ENCODE measurements at regions not wholly inside any gene's neighbourhood (a gene's known extent, or its start where the extent isn't known, plus 50 kb on each side); places are given as distances from the start of the nearest gene placed in this dataset.
A peak's percentile ranks its signal among the peaks of the same experiment; 100 is the strongest.
"Not testable (repeated sequence)": the region's sequence is repeated elsewhere in the genome, so short reads cannot be mapped to it uniquely, and the experiment has no call there.

DNA sequence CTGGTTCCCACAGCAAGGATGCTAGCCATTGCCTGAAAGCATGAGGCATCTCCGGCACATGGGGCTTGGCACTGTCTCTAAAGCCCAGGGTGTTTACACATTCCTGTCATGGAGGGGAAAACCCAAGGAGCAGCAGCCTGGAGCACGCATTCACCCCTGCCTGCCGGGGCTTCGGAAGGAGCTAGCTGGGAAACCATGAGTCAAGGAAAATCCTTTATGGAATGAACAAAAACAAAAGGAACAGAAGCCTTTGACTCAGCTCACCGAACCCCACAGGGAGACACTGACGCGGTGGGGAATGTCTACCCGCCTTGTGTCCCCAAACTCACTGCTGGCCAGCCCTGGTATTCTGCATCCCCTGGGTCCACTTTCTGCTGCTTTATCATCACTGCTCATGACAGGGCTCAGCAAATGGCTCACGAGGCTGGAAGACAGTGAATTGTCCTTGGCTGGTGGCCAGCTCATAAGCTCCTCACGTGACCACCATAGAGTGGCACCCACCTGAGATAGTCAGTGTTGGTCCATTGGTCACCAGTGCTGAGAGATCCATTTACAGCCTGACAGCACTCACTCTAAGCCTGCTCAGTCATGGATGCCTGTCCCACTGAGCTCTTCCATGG, 137.2 kb downstream of the NPIPB11 start:
- CTCF ChIA-PET (ENCODE audit: low intra/inter-chr PET ratio); ATAC-seq; POLR2A ChIA-PET; H3K9ac ChIP-seq (ENCODE audit: insufficient read depth in 1 of 2, low read depth in 2 of 2, low read length in 2 of 2); H3K27ac ChIP-seq (ENCODE audit: extremely low read depth, low read depth, low read length); H3K79me2 ChIP-seq (ENCODE audit: control insufficient read depth, insufficient read depth, low read length); H3K9me1 ChIP-seq (ENCODE audit: control insufficient read depth, insufficient read depth, low read length); FAIRE-seq; H3K4me3 ChIP-seq; intact Hi-C loops (cut with micrococcal nuclease); DNase-seq (ENCODE audit: extremely low read depth in 1 of 4, low spot score in 3 of 4); H4K20me1 ChIP-seq (replicated peaks; ENCODE audit: control insufficient read depth, insufficient read depth, low read length); H3K9me3 ChIP-seq (replicated peaks; ENCODE audit: control insufficient read depth, insufficient read depth, low read depth, low read length); H3K4me2 ChIP-seq (ENCODE audit: insufficient read depth, low read length); H3K36me3 ChIP-seq (ENCODE audit: control insufficient read depth, insufficient read depth, low read length); H3K27me3 ChIP-seq (ENCODE audit: control insufficient read depth in 2 of 2, insufficient read depth in 2 of 2, low read length in 2 of 2); BruUV-seq (replicated peaks); H2AFZ ChIP-seq (ENCODE audit: low read depth, low read length): not testable (repeated sequence)
- 48% methylated on average over 9 of the region's 10 CpGs for WGBS (ENCODE audit: insufficient coverage, low coverage, missing lambda C conversion rate)
- peaks cover 16 to 17% of the 10 kb centered on the region in 2 experiments for H3K4me1 ChIP-seq (replicated peaks in 1 of 2; ENCODE audit: control insufficient read depth in 2 of 2, insufficient read depth in 2 of 2, low read length in 2 of 2)
- TF ChIP-seq ATF7 (IDR thresholded peaks at IDR 0.05) (0 out of 2 replicates have a peak, but pooled peaks have one; percentile 0), RAD51 (IDR thresholded peaks at IDR 0.05; ENCODE audit: borderline replicate concordance, low read depth) (peak; percentile 48), BHLHE40 (IDR thresholded peaks at IDR 0.05; ENCODE audit: low read length) (peak; percentile 59; the same call in 1 of the 2 replicates), NFIC (IDR thresholded peaks at IDR 0.05) (peak; percentile 76)
- TF ChIP-seq, protein P1, sequence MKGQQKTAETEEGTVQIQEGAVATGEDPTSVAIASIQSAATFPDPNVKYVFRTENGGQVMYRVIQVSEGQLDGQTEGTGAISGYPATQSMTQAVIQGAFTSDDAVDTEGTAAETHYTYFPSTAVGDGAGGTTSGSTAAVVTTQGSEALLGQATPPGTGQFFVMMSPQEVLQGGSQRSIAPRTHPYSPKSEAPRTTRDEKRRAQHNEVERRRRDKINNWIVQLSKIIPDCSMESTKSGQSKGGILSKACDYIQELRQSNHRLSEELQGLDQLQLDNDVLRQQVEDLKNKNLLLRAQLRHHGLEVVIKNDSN (CRISPR knock-in tag; IDR thresholded peaks at IDR 0.05): peak; percentile 69
- TF ChIP-seq, protein P2, sequence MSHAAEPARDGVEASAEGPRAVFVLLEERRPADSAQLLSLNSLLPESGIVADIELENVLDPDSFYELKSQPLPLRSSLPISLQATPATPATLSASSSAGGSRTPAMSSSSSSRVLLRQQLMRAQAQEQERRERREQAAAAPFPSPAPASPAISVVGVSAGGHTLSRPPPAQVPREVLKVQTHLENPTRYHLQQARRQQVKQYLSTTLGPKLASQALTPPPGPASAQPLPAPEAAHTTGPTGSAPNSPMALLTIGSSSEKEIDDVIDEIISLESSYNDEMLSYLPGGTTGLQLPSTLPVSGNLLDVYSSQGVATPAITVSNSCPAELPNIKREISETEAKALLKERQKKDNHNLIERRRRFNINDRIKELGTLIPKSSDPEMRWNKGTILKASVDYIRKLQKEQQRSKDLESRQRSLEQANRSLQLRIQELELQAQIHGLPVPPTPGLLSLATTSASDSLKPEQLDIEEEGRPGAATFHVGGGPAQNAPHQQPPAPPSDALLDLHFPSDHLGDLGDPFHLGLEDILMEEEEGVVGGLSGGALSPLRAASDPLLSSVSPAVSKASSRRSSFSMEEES (CRISPR knock-in tag; IDR thresholded peaks at IDR 0.05): peak; percentile 28; the same call in 1 of the 2 replicates
- TF ChIP-seq, protein P3, sequence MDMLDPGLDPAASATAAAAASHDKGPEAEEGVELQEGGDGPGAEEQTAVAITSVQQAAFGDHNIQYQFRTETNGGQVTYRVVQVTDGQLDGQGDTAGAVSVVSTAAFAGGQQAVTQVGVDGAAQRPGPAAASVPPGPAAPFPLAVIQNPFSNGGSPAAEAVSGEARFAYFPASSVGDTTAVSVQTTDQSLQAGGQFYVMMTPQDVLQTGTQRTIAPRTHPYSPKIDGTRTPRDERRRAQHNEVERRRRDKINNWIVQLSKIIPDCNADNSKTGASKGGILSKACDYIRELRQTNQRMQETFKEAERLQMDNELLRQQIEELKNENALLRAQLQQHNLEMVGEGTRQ (CRISPR knock-in tag; IDR thresholded peaks at IDR 0.05): peak; percentile 62
- TF ChIP-seq, protein P4, sequence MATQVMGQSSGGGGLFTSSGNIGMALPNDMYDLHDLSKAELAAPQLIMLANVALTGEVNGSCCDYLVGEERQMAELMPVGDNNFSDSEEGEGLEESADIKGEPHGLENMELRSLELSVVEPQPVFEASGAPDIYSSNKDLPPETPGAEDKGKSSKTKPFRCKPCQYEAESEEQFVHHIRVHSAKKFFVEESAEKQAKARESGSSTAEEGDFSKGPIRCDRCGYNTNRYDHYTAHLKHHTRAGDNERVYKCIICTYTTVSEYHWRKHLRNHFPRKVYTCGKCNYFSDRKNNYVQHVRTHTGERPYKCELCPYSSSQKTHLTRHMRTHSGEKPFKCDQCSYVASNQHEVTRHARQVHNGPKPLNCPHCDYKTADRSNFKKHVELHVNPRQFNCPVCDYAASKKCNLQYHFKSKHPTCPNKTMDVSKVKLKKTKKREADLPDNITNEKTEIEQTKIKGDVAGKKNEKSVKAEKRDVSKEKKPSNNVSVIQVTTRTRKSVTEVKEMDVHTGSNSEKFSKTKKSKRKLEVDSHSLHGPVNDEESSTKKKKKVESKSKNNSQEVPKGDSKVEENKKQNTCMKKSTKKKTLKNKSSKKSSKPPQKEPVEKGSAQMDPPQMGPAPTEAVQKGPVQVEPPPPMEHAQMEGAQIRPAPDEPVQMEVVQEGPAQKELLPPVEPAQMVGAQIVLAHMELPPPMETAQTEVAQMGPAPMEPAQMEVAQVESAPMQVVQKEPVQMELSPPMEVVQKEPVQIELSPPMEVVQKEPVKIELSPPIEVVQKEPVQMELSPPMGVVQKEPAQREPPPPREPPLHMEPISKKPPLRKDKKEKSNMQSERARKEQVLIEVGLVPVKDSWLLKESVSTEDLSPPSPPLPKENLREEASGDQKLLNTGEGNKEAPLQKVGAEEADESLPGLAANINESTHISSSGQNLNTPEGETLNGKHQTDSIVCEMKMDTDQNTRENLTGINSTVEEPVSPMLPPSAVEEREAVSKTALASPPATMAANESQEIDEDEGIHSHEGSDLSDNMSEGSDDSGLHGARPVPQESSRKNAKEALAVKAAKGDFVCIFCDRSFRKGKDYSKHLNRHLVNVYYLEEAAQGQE (IDR thresholded peaks at IDR 0.05; ENCODE audit: borderline replicate concordance): peak; percentile 31; the same call in 1 of the 2 replicates
- TF ChIP-seq, protein P4 (CRISPR knock-in tag; IDR thresholded peaks at IDR 0.05; ENCODE audit: low read depth): not testable (repeated sequence)
- in situ Hi-C loops (cut with MboI): loop anchor here (10.0 kb wide), 1 partner anchor 295 kb away; the partner anchor contains the start of gene SPNS1

Measured in K562 (cell line).